GM19463 (cell line): ENCODE measurements at regions not wholly inside any gene's neighbourhood (a gene's known extent, or its start where the extent isn't known, plus 50 kb on each side); places are given as distances from the start of the nearest gene placed in this dataset.

Experiments used
- ATAC-seq: cut with Tn5 transposase; IDR thresholded peaks from one replicate; pipeline ENCODE4 v1.9.1; 2021; ENCODE audit warnings: mild to moderate bottlenecking, moderate library complexity; ENCODE audit not compliant: unreplicated experiment

- no peak for ATAC-seq
Measured at GRCh38 chr7:46900312-46901263, 681.3 kb downstream of the TNS3 start.

GRCh38 chr7:46897381-46897780 lies 684.5 kb downstream of the TNS3 start:
- no peak for ATAC-seq

DNA sequence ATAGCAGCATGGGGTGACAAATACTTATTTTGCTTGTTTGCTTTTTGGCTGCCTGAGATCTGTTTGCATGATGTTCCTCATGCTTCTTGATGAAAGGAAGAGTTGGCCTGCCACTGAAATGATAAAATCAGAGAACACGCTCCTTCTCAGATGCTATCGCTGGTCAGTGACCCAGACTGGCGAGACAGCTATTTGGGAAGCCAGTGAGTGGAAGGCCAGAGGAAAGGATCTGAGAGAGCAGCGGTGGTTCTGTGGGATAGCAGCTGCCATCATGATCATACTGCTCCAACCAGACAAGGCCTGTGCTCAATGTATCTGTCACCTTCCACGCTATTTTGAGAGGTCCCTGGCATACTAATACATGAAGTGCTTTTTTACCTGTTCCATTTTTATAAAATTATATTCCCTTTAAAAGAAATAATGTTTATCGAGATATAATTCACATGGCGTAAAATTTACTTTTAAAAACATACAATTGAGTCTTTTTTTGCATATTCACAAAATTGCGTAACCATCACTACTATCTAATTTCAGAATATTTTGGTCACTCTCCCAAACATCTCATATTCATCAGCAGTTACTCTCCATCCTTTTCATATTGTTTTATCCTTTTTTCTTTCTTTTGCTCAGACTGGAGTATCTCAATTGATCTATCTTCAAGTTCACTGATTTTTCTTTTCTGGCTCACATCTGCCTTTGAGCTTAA lies 695.1 kb downstream of the TNS3 start:
- no peak for ATAC-seq

GRCh38 chr7:46885167-46885566 lies 696.7 kb downstream of the TNS3 start:
- no peak for ATAC-seq

DNA sequence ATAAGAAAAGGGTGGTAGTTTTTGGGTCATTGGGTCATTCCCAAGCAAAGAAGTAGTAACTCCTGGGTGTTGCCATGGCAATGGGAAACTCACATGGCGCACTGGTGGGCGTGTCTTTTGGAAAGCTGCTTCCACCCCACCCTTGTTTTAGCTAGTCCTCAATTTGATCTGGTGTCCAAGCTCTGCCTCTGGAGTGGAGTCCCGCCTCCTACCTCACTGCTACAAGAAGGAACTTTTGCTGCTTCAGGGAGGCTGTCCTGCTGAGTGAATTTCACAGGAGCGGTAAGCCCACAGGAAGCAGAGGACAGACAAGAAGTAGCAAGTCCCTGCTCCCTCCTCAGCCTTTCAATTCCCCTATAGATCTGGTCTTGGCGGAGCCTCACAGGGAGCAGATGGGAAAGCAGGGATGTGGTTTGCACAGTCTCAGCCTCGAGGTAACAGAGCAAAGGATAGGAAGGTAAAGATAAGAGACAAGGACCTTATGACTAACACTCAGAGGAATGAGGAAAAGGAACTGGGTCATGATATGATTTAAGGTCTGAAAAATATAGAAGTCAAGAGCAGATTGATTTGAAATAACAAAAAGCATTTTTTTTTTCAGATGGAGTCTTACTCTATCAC lies 700.3 kb downstream of the TNS3 start:
- ATAC-seq = no peak

DNA sequence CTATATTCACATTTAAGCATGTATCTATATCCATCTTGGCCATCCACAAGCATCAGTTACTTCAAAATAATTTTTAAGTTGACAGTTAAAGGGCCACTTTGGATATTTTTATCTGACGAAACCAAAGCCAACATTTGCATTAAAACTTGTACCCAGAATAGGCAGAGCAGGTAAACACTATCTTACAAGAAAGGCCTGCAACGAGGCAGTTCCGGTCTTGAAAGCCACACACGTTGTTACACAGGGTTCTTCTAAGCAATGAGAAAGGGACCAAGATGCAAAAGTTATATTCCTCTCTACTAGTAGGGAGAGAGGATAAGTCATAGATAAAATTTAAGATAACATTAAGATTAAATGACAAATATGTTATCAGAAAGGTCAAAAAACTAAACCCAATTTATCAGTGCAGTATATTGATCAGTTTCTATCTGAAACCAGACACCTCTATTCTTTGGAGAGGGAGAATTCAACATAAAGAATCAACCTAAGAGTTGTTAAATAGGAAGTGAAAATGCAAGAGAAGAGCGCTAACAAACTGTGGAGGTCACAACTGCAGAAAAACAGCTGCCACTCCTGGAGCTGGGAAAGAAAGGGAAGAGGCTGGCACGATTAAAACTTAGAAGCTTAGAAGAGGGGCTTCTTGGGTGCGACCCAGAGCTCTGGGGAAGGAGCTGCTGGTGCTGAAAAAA lies 701.3 kb downstream of the TNS3 start:
- ATAC-seq = no peak

DNA sequence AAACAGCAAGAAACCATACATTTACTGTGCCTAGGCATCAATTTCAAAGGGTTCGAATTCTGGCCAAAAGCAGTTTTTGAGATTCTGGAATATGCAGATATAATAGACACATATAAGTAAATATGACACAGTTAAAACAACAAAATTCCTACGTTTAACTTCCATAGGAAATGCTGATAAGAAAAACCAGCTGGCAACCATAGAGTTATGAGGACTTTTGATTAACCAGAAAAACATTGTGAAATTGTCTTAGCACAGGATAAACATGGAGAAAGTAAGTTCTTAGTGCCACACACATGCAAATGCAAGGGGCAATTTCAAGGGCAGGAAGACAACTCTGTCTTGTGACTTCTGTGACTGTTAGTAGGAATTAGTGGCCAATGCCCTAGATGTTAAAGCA lies 702.1 kb downstream of the TNS3 start:
- no peak for ATAC-seq

DNA sequence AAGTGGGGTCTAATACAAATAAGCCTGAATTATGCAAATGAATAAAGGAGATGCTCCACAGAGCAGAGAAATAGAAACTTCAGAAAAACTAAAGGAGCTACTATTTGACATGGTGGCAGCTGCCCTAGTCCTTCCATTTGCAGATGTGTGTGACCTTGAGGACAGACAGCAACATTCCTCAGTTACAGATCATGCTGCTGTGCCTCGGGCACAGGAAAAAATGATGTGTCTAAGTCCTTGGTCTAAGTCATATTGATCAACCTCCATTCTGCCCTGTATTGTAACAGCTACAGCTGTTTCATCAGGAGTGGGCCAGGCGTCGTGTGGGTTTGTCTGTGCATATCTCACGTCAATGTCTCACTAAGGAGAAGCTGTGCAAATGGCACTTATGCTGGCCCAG lies 710.4 kb downstream of the TNS3 start:
- ATAC-seq = no peak

DNA sequence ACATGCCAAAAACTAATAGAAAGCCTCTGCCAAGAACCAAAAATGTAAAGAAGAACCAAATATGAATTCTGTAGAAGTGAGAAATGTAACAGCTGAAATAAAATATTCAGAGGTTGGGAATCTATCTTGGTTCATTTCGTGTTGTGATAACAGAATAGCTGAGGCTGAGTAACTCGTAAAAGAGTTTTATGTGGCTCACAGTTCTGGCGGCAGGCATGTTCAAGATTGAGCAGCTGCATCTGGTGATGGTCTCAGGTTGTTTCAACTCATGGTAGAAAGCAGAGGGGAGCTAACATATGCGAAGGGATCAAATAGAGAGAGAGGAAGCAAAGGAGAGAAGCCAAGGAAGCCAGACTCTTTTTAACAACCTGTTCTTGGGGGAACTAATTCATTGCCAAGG lies 717.2 kb downstream of the TNS3 start:
- ATAC-seq = no peak

- ATAC-seq = no peak
Measured at GRCh38 chr7:46859963-46860475, 721.9 kb downstream of the TNS3 start.

GRCh38 chr7:46855851-46856250 lies 726.1 kb downstream of the TNS3 start:
- ATAC-seq = no peak

DNA sequence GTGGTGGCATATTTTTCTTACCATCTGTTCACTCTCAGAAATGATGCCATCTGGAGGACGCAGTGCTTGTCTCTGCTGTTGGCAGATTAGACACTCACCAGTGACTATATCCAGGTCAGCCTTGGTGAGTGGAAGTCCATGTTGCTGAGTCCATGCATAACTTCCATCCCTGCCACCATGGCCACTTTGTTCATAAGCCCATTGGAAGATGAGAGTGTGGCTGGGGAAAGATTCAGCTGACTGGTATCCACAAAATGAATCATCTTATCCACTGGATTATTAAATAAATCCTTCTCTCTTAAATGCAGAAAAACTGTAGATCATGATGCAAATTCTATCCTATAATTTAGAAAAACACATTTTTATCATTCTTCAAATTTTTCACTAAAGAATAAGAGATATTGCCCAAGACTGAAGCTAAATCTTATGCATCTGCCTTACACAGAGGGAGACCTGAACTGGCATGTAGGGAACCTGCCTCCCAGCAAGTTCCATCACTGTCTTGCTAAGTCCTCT lies 726.9 kb downstream of the TNS3 start:
- ATAC-seq = no peak

DNA sequence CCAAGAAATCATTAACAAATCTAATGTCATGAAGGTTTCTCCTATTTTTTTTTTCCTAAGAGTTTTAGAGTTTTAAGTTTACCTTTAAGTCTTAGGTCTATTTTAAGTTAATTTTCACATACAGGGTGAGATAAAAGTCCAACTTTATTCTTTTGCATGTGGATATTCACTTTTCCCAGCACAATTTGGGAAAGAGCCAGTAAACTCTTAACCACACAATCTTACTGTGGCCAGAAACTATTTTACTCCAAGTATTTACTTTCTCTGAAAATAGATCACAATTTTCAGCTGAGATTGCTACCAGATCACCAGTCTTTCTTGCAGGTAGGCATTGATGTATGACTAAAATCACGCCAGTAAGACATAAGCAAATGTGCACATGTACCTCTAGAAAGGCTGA lies 728.5 kb downstream of the TNS3 start:
- no peak for ATAC-seq

DNA sequence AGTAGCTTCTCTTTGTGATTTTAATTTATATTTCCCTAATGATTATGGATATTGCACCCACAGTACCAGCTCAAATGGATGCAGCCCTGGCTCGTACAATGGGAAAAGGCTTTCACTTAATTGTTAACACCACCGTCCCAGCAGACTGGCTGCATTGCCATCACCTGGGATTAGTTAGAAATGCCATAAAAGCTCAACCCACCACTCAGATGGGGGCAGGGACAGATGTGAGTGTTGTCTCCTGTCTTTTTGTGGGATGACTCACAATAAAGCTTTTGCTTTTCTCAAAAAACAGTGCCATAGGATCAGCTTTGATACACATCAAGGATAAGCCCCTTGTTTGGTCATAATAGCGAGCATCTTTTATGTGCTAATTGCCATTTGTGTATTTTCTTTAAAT lies 729.1 kb downstream of the TNS3 start:
- ATAC-seq = no peak

DNA sequence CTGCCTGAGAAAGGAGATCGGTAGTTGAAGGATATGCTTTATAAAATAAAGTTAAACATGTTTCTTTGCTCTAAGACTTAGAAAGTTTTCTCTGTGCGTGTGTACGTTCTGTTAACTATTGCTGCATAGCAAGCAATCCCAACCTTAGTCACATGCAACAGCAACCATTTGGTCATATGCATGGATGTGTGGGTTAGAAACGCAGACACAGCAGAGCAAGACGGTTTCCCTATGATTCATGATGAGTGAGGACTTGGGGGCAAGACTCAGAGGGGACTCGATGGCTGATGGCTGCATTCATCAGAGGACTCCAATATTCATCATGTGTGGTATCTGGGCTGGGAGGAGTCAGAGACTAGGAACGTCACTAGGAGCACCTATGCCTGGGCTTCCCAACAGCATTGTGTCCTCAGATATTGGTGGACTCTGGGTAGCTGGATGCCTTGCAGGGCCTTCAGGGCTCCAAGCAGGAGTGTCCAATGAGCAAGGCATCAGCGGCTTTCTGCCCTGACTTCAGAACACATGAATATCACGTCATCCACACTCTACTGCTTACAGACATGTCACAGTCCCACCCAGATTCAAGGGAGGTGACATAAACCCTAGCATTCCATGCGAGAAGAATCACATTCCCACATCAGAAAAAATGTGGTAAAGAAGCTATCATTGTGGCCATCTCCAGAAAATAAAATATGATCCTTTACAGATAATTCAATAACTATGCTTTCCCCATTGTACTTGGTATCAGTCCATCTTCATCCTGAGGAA lies 731.2 kb downstream of the TNS3 start:
- ATAC-seq = no peak

DNA sequence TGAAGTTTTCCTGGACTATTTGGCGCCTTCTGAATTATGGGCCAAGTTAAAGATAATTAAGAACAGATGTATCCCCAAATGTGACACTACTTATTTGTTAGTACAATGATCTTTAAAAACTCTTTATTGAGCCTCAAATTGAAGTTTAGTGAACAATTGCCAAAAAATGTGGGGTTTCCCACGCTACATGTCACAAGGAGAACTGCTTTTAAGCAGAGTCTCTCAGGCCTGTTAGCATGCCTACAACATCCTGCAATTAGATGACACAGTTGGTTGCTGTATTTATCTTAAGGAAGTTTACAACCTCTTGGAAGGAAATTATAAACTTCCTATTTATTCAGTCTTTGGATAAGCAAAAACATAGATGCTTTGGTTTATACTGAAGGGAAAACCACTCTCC lies 733.0 kb downstream of the TNS3 start:
- no peak for ATAC-seq

DNA sequence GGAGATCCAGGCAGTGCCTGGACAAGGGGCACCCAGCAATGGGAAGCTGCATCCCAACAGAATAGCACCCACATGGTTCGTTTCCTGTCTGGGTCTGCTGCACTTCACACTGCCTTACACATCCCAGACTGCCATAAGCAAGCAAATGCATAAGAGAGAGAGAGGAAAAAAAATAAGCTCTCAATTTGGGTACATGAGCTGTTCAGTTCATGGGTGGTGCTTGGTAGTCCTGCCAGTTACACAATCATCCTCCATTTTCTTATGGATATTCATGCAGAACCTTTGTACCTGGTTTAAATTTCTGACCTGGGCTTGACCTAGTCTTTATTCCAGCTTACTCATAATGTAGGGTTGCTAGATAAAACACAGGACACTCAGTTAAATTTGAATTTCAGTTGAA lies 733.6 kb downstream of the TNS3 start:
- no peak for ATAC-seq

GRCh38 chr7:46847126-46847525 lies 734.8 kb downstream of the TNS3 start:
- no peak for ATAC-seq

- no peak for ATAC-seq
Measured at GRCh38 chr7:46844486-46844885, 737.4 kb downstream of the TNS3 start.

GRCh38 chr7:46841248-46841647 lies 740.7 kb downstream of the TNS3 start:
- ATAC-seq = no peak
